LNCAP (cell line): ENCODE measurements at regions not wholly inside any gene's neighbourhood (a gene's known extent, or its start where the extent isn't known, plus 50 kb on each side); places are given as distances from the start of the nearest gene placed in this dataset.

ENCODE experiments used
- TF ChIP-seq, protein P1 (sequence below): fragments of 450-650 bp; IDR thresholded peaks from 2 replicates; pipeline ENCODE4 v1.5.1; 2017; ENCODE audit warnings: mild to moderate bottlenecking

DNA sequence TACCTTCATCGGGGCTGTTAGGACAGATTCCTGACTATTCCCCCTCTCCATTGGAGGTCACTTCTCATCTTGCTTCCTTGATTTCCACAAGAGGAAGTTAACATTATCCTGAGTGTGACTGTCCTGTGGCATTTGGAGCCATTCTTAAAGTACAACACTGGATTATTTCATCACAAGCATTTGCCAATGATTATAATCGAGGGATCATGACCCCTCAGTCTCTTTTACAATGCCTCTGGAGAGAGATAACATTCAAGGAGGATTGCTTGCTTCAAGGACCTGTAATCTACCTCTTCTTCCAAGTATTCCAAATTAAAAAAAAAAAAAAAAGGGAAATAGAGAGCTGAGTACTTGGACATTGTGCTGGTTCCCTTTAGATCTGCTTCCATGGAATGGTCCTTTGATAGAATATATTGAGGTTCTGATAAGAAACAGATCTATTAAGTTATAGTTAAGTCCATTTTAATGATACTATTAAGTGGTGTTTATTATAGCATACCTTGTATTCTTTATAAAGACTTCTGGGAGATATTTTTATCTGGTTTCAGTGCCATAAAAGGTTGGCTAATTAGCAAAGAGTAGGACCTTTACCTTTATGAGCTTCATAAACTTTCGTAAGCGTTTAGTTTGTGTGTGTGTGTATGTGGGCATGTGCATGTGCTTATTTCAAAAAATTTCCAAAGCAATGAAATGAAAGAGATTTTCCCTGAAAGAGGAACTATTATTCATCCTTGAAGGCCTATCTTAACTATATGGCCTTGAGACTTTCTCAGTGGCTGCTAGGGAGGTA is 469.1 kb downstream of the DHX35 start:
- TF ChIP-seq, protein P1, sequence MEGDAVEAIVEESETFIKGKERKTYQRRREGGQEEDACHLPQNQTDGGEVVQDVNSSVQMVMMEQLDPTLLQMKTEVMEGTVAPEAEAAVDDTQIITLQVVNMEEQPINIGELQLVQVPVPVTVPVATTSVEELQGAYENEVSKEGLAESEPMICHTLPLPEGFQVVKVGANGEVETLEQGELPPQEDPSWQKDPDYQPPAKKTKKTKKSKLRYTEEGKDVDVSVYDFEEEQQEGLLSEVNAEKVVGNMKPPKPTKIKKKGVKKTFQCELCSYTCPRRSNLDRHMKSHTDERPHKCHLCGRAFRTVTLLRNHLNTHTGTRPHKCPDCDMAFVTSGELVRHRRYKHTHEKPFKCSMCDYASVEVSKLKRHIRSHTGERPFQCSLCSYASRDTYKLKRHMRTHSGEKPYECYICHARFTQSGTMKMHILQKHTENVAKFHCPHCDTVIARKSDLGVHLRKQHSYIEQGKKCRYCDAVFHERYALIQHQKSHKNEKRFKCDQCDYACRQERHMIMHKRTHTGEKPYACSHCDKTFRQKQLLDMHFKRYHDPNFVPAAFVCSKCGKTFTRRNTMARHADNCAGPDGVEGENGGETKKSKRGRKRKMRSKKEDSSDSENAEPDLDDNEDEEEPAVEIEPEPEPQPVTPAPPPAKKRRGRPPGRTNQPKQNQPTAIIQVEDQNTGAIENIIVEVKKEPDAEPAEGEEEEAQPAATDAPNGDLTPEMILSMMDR: no peak

DNA sequence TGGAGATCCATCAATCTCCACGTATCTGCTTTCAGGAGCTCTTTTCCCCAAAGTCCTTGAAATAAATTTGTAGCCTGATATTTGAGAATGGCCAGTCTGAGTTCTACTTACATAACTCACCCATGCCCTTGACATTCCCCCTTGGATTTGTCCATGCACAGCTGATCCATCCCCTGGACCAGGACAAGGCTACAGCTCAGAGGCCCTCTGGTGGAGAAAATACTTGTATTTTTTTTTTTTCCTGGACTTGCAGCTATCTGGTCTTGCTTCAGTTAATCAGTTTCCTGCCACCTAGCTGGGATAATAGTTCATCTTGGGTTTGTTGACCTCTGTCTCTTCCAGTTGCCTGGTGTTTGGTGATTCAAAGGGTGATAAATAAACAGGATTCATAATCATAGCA is 467.6 kb downstream of the DHX35 start:
- TF ChIP-seq, protein P1: peak; percentile 35; the same call in 1 of the 2 replicates

DNA sequence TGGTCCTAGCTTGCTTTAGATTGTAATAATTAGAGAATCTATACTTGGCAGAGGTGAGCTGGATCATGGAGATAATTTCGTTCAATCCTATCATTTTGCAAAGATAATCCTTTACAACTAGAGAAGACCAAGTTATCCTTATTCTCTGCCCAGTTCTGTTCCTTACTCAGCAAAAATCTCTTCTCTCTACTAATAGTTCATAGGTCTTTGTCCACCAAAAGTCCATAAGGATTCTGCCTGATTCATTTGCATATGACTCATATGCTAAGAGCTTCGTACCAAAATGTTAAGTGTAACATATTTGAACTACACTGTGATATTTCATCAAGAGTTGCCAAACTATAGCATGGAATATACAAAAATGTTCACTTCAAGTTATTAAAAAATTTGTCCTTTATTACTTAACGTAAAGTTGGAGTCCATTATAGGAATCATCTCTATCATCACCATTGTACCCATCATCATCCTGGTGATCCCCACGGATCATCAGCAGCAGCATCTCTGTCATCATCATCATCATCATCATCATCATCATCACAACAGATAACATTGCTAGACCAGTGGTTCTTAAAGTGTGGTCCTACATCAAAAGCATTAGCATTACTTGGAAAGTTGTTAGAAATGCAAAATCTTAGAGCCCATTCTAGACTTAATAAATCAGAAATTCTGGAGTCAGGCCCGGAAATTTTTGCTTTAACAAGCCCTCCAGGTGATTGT is 463.0 kb downstream of the DHX35 start:
- TF ChIP-seq, protein P1: no peak

DNA sequence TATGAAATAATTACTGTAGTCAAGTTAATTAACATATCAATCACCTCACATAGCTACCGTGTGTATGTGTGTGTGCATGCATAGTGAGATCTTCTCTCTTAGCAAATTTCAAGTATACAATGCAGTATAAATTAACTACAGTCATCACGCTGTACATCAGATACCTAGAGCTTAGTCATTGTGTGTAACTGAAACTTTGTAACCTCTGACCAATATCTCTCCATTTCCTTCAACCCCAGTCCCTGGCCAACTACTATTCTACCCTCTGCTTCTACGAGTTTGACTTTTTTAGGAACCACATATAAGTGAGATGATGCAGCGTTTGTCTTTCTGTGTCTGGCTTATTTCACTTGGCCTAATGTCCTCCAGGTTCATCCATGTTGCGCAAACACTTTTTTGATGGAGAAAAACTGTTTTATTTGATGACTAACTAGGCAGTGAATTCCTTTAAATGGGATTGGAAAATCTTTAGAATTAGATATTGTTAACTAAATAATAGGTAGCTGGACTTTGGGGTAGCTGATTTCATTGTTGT is 459.5 kb downstream of the DHX35 start:
- TF ChIP-seq, protein P1: no peak

DNA sequence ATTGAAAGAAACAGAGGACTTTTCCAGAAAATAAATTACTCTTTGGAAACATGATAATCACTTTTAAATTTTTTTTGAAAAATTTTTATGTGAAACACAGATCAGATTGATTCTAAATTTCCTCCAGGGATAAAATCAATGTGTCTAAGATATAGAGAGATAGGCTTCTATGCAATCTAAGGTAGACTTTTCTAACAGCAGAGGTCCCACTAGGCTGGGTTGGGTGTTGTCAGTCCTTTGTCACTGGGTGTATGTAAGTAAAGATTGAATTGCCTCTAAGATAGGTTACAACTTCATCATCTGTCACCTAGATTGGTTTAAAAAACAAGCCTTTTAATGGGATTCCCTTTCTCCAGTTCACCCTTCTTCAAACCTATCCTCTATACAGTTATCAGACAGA is 449.9 kb downstream of the DHX35 start:
- TF ChIP-seq, protein P1: no peak

DNA sequence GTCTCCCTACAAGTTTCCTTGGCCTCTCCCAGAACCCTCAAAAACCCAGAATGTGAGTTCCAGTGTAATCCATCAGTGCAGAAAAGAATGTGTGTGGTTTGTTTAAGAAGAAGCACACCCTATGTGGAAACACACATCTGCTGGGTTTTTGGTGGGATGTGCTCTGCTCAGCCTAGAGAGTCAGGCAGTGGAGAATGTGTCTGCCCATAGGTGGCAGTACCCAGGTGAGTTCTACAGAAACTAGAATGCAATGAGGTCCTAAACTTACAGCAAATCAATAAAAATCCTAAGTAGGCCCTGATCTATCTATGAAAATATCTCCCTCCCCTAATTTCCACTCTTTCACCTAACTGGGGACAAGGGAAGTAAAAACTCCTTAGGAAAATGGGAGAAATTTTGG is 437.3 kb downstream of the DHX35 start:
- TF ChIP-seq, protein P1: no peak

DNA sequence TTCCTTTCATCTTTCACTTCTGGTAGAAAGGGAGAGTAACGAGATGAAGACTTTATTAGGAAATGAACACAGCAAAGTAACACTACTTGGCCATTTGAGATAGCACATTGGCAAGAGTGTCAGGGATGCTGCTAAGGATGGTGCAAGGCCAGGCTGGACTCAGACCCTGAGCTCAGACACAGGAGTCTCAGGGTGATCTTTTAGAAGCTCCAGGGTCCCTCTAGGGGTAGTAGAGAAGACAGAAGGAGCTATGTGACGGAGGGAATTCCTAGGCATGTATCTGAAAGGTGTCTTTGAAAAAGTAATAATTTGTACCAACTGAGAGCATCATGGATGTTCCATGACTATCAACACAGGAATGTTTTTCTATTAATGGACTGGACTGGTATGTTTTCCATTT is 436.5 kb downstream of the DHX35 start:
- TF ChIP-seq, protein P1: no peak
